ENCODE measurements at regions not wholly inside any gene's neighbourhood (a gene's known extent, or its start where the extent isn't known, plus 50 kb on each side); places are given as distances from the start of the nearest gene placed in this dataset.
"Not testable (repeated sequence)": the region's sequence is repeated elsewhere in the genome, so short reads cannot be mapped to it uniquely, and the experiment has no call there.

GRCh38 chr4:38298868-38299713 is 338.9 kb downstream of the PTTG2 start:
- intact Hi-C loops (cut with DNase I; ENCODE audit: low total_unique reads) = no loop called here
- H3K36me3 ChIP-seq = no peaks in the 10 kb centered on the region
- H3K4me3 ChIP-seq = no peak overlapping the region
- no peaks in the 10 kb centered on the region for H3K27me3 ChIP-seq
- H3K9me3 ChIP-seq = peaks cover 26 to 36% of the 10 kb centered on the region in 2 donors
- no peak overlapping the region for H3K27ac ChIP-seq
- TF ChIP-seq POLR2A (IDR thresholded peaks at IDR 0.05) (no peak), CTCF (IDR thresholded peaks at IDR 0.05) (no peak), POLR2AphosphoS5 (IDR thresholded peaks at IDR 0.05) (no peak)
- DNase-seq (ENCODE audit: low spot score in 2 of 2) = no peak
- no peaks in the 10 kb centered on the region for H3K4me1 ChIP-seq

- Histone ChIP-seq H3K36me3 (no peaks in the 10 kb centered on the region), H3K4me3 (no peak overlapping the region), H3K9me3 (peaks cover 15 to 35% of the 10 kb centered on the region in 2 donors), H3K27ac (no peak overlapping the region), H3K27me3 (no peaks in the 10 kb centered on the region), H3K4me1 (no peaks in the 10 kb centered on the region)
- no peak for TF ChIP-seq CTCF (IDR thresholded peaks at IDR 0.05)
- no peak for TF ChIP-seq POLR2AphosphoS5 (IDR thresholded peaks at IDR 0.05)
- no peak for DNase-seq (ENCODE audit: low spot score in 2 of 2)
- intact Hi-C loops (cut with DNase I; ENCODE audit: low total_unique reads) = no loop called here
These were observed 342.7 kb downstream of the PTTG2 start for GRCh38 chr4:38302910-38303309.

DNA sequence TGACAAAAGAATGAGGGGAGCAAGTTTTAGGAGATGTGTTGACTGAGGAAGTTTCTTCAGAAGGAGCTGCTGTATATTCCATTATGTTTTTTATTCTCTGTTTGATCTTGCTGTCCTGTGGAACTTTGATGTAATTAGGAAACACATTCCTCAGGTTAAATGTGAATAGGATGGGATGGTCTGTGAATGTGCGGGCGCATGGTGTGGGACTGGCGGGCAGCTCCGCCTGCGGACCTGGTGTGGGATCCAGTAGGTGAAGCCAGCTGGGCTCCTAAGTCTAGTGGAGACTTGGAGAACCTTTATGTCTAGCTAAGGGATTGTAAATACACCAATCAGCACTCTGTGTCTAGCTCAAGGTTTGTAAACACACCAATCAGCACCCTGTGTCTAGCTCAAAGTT is 344.3 kb downstream of the PTTG2 start:
- H3K27me3 ChIP-seq; H3K4me1 ChIP-seq; H3K36me3 ChIP-seq; H3K27ac ChIP-seq; intact Hi-C loops (cut with DNase I; ENCODE audit: low total_unique reads); H3K4me3 ChIP-seq; DNase-seq (ENCODE audit: low spot score in 2 of 2): not testable (repeated sequence)
- peaks cover 7 to 20% of the 10 kb centered on the region in 2 donors for H3K9me3 ChIP-seq

DNA sequence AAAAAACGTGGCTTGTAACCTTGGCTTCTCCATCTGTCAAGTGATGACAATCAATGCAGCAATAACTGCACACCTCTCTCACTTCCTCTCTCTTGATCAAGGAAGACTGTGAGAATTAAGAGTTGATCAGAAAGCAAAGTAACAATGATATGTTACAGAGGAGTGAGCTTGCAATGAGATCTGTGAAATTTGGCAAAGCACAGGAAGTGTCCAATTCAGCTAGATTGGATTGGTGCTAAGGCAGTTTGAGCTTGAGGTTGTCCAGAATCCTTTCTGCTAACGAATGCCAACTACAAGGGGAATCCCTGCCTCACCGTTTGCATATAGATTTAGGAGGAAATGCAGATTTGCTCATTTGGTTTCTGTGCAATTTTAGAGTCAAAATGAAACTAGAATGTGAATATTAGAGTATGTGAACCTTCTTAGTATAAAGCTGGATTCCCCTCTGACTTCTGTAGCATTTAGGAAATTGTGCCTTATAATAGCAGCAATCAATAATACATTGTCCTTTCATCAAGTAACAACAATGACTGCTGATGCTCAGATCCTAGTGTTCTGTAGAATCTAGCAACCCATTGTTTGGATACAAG is 346.4 kb downstream of the PTTG2 start:
- no peak for DNase-seq (ENCODE audit: low spot score in 2 of 2)
- Histone ChIP-seq H3K27ac (no peak overlapping the region), H3K4me1 (no peaks in the 10 kb centered on the region), H3K4me3 (no peak overlapping the region), H3K9me3 (peaks cover 7 to 15% of the 10 kb centered on the region in 2 donors), H3K36me3 (no peaks in the 10 kb centered on the region), H3K27me3 (no peaks in the 10 kb centered on the region)
- TF ChIP-seq POLR2A (IDR thresholded peaks at IDR 0.05) (no peak), CTCF (IDR thresholded peaks at IDR 0.05) (no peak), POLR2AphosphoS5 (IDR thresholded peaks at IDR 0.05) (no peak)
- intact Hi-C loops (cut with DNase I; ENCODE audit: low total_unique reads) = no loop called here

- intact Hi-C loops (cut with DNase I; ENCODE audit: low total_unique reads) = no loop called here
- no peaks in the 10 kb centered on the region for H3K4me1 ChIP-seq
- no peak for DNase-seq (ENCODE audit: low spot score in 2 of 2)
These were observed 348.6 kb downstream of the PTTG2 start for GRCh38 chr4:38308728-38309311.

More at GRCh38 chr4:38308728-38309311, 348.6 kb downstream of the PTTG2 start:
- Histone ChIP-seq H3K4me3 (no peak overlapping the region), H3K27ac (no peak overlapping the region), H3K27me3 (no peaks in the 10 kb centered on the region), H3K36me3 (no peaks in the 10 kb centered on the region), H3K9me3 (peaks cover 0 to 1% of the 10 kb centered on the region in 2 donors)
- TF ChIP-seq POLR2A (IDR thresholded peaks at IDR 0.05) (no peak), CTCF (IDR thresholded peaks at IDR 0.05) (no peak), POLR2AphosphoS5 (IDR thresholded peaks at IDR 0.05) (no peak)

Measured in breast epithelium (tissue), 4 donors.